ENCODE measurements at regions not wholly inside any gene's neighbourhood (a gene's known extent, or its start where the extent isn't known, plus 50 kb on each side); places are given as distances from the start of the nearest gene placed in this dataset.

DNA sequence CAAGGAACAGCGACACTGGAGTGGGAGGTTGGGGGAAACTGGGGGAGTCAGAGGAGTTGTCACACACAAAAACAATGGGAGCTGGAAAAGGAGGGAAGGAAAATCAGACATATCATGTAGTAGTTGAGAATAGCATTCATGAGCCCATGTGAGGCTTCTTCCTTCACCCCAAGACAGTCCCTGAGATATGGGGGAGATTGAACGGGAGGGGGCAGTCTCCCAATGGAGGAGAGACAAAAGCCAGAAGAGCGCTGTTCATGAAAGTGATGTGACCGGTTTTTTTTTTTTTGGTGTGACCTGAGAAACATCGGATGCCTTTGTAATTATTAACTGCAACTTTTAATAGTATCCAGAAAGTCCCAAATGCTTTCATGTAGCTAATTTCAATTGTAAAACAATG is 631.8 kb upstream of the KLF12 start:
- Histone ChIP-seq H3K27ac (ENCODE audit: extremely low read length, insufficient read depth, low read length) (no peak overlapping the region), H3K4me1 (ENCODE audit: insufficient read depth, low read length) (no peaks in the 10 kb centered on the region), H3K9me3 (ENCODE audit: low read length) (no peaks in the 10 kb centered on the region), H4K20me1 (ENCODE audit: insufficient read depth, low read length) (no peaks in the 10 kb centered on the region), H3K9ac (ENCODE audit: insufficient read depth, low read depth, low read length) (no peak overlapping the region), H3K79me2 (ENCODE audit: insufficient read depth, low read length) (no peaks in the 10 kb centered on the region), H3K4me3 (replicated peaks in 1 of 3; ENCODE audit: insufficient read depth in 1 of 3, low read depth in 2 of 3, low read length in 3 of 3) (no peak overlapping the region), H3K4me2 (ENCODE audit: low read depth, low read length) (no peak overlapping the region), H2AFZ (ENCODE audit: low read length) (no peak overlapping the region), H3K27me3 (ENCODE audit: control insufficient read depth in 1 of 2, insufficient read depth in 2 of 2, low read length in 2 of 2) (no peaks in the 10 kb centered on the region), H3K36me3 (replicated peaks in 1 of 2; ENCODE audit: control insufficient read depth in 1 of 2, insufficient read depth in 2 of 2, low read length in 2 of 2) (no peaks in the 10 kb centered on the region)
- WGBS (ENCODE audit: low lambda C conversion rate), result 15% methylated on average over 5 of the region's 5 CpGs
- DNase-seq (ENCODE audit: low spot score), result no peak
- FAIRE-seq, result no peak
- intact Hi-C loops (cut with micrococcal nuclease; ENCODE audit: unreplicated experiment), result no loop called here
- ChIA-PET CTCF (ENCODE audit: low intra/inter-chr PET ratio, low total read pairs) (no interaction called here), POLR2A (no interaction called here)
- ATAC-seq, result no peak
- TF ChIP-seq, protein P1, sequence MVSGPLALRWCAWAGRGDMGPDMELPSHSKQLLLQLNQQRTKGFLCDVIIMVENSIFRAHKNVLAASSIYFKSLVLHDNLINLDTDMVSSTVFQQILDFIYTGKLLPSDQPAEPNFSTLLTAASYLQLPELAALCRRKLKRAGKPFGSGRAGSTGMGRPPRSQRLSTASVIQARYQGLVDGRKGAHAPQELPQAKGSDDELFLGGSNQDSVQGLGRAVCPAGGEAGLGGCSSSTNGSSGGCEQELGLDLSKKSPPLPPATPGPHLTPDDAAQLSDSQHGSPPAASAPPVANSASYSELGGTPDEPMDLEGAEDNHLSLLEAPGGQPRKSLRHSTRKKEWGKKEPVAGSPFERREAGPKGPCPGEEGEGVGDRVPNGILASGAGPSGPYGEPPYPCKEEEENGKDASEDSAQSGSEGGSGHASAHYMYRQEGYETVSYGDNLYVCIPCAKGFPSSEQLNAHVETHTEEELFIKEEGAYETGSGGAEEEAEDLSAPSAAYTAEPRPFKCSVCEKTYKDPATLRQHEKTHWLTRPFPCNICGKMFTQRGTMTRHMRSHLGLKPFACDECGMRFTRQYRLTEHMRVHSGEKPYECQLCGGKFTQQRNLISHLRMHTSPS (CRISPR knock-in tag; IDR thresholded peaks at IDR 0.05; ENCODE audit: low read depth), result no peak
- TF ChIP-seq CBFB (CRISPR knock-in tag; IDR thresholded peaks at IDR 0.05) (no peak), SIX4 (CRISPR knock-in tag; IDR thresholded peaks at IDR 0.05) (no peak), PITX1 (CRISPR knock-in tag; IDR thresholded peaks at IDR 0.05) (no peak), ARNT2 (CRISPR knock-in tag; IDR thresholded peaks at IDR 0.05; ENCODE audit: low read depth) (no peak), ZNF879 (CRISPR knock-in tag; IDR thresholded peaks at IDR 0.05) (no peak), ZNF737 (CRISPR knock-in tag; IDR thresholded peaks at IDR 0.05; ENCODE audit: borderline replicate concordance) (no peak), POLR2AphosphoS2 (IDR thresholded peaks at IDR 0.05; ENCODE audit: low read depth, low read length) (no peak), TEAD2 (CRISPR knock-in tag; IDR thresholded peaks at IDR 0.05) (no peak), ZNF615 (CRISPR knock-in tag; IDR thresholded peaks at IDR 0.05; ENCODE audit: borderline replicate concordance) (no peak), GATA4 (IDR thresholded peaks at IDR 0.05; ENCODE audit: borderline replicate concordance, low read depth) (no peak)
- TF ChIP-seq, protein P2, sequence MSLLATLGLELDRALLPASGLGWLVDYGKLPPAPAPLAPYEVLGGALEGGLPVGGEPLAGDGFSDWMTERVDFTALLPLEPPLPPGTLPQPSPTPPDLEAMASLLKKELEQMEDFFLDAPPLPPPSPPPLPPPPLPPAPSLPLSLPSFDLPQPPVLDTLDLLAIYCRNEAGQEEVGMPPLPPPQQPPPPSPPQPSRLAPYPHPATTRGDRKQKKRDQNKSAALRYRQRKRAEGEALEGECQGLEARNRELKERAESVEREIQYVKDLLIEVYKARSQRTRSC (CRISPR knock-in tag; IDR thresholded peaks at IDR 0.05; ENCODE audit: low read depth), result no peak
- TF ChIP-seq, protein P3, sequence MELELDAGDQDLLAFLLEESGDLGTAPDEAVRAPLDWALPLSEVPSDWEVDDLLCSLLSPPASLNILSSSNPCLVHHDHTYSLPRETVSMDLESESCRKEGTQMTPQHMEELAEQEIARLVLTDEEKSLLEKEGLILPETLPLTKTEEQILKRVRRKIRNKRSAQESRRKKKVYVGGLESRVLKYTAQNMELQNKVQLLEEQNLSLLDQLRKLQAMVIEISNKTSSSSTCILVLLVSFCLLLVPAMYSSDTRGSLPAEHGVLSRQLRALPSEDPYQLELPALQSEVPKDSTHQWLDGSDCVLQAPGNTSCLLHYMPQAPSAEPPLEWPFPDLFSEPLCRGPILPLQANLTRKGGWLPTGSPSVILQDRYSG (CRISPR knock-in tag; IDR thresholded peaks at IDR 0.05), result no peak
- TF ChIP-seq, protein P4, sequence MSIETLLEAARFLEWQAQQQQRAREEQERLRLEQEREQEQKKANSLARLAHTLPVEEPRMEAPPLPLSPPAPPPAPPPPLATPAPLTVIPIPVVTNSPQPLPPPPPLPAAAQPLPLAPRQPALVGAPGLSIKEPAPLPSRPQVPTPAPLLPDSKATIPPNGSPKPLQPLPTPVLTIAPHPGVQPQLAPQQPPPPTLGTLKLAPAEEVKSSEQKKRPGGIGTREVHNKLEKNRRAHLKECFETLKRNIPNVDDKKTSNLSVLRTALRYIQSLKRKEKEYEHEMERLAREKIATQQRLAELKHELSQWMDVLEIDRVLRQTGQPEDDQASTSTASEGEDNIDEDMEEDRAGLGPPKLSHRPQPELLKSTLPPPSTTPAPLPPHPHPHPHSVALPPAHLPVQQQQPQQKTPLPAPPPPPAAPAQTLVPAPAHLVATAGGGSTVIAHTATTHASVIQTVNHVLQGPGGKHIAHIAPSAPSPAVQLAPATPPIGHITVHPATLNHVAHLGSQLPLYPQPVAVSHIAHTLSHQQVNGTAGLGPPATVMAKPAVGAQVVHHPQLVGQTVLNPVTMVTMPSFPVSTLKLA (IDR thresholded peaks at IDR 0.05), result no peak
- TF ChIP-seq, protein P5, sequence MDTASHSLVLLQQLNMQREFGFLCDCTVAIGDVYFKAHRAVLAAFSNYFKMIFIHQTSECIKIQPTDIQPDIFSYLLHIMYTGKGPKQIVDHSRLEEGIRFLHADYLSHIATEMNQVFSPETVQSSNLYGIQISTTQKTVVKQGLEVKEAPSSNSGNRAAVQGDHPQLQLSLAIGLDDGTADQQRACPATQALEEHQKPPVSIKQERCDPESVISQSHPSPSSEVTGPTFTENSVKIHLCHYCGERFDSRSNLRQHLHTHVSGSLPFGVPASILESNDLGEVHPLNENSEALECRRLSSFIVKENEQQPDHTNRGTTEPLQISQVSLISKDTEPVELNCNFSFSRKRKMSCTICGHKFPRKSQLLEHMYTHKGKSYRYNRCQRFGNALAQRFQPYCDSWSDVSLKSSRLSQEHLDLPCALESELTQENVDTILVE (CRISPR knock-in tag; IDR thresholded peaks at IDR 0.05), result no peak
- in situ Hi-C loops (cut with HindIII; ENCODE audit: extremely low pct_ligation_motif_present, low pct_unique_long_range_greater_than_20kb), result no loop called here
- no TSS peak for BruUV-seq (replicated peaks)
